NCI-H2196 treated with DMSO at 0.1 percent for 48 hours (cell line): ENCODE measurements at regions not wholly inside any gene's neighbourhood (a gene's known extent, or its start where the extent isn't known, plus 50 kb on each side); places are given as distances from the start of the nearest gene placed in this dataset.
A peak's percentile ranks its signal among the peaks of the same experiment; 100 is the strongest.

Source experiments
- DNase-seq: peaks from one replicate; lab custom pipeline; 2025; ENCODE audit not compliant: unreplicated experiment; lab: John Stamatoyannopoulos, UW

DNA sequence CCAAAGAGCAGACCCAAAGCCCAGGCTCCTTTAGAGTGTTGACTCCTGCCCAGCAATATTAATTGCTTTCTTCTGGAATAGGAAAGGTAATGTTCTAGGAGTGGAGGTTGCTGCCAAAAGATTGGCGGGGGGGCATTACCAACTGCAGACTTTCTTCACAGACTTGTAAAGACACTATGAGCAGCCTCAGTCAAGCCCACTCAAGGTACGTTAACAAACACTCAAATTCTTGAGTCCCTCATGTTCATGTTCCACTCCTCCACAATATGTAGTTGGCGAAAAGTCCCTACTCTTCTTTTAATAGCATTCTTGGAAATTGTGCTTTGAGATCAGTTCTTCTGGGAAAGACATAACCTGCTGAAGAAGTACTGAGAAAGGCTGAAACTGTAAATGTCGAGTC, 409.2 kb upstream of the KIF2A start:
- DNase-seq = no peak

- no peak for DNase-seq
These were observed 408.8 kb upstream of the KIF2A start for GRCh38 chr5:61897251-61897650.

- no peak for DNase-seq
These were observed 404.0 kb upstream of the KIF2A start for GRCh38 chr5:61901997-61902396.

GRCh38 chr5:61904730-61905129, 401.3 kb upstream of the KIF2A start:
- DNase-seq = no peak

- DNase-seq = no peak
These were observed 400.4 kb upstream of the KIF2A start for GRCh38 chr5:61905613-61906012.

DNA sequence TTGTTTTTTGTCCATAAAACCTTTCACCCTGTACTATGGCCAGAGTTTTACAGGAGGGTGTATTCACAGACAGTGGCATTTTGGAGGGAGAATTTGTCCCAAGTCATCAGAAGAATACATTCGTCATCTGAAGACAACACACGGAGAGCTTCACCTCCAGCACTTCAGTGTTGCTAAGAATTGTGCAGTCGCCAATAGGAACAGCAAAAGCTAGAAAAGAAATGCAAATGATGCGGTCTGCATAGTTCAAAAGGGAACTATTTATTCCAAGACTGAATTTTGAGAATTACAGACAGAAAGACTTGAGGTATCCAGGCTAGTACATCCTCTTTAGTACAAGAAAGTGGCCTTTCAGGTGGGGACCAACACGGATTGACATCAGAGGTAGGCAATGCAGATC, 399.2 kb upstream of the KIF2A start:
- DNase-seq = no peak

DNA sequence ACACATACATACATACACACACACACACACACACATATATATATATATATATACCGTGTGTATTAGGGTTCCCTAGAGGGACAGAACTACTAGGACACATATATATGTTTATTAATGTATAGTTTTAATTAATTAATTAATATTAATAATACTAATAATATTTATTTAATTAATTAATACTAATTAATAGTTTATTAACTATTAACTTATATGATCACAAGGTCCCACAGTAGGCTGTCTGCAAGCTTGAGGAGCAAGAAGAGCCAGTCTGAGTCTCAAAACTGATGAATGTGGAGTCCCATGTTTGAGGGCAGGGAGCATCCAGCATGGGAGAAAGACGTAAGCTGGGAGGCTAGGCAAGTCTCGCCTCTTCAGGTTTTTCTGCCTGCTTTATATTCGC, 398.0 kb upstream of the KIF2A start:
- DNase-seq = no peak

- DNase-seq = no peak
These were observed 395.2 kb upstream of the KIF2A start for GRCh38 chr5:61910771-61911170.

GRCh38 chr5:61912559-61912958, 393.4 kb upstream of the KIF2A start:
- no peak for DNase-seq

GRCh38 chr5:61915646-61916045, 390.4 kb upstream of the KIF2A start:
- DNase-seq = no peak

DNA sequence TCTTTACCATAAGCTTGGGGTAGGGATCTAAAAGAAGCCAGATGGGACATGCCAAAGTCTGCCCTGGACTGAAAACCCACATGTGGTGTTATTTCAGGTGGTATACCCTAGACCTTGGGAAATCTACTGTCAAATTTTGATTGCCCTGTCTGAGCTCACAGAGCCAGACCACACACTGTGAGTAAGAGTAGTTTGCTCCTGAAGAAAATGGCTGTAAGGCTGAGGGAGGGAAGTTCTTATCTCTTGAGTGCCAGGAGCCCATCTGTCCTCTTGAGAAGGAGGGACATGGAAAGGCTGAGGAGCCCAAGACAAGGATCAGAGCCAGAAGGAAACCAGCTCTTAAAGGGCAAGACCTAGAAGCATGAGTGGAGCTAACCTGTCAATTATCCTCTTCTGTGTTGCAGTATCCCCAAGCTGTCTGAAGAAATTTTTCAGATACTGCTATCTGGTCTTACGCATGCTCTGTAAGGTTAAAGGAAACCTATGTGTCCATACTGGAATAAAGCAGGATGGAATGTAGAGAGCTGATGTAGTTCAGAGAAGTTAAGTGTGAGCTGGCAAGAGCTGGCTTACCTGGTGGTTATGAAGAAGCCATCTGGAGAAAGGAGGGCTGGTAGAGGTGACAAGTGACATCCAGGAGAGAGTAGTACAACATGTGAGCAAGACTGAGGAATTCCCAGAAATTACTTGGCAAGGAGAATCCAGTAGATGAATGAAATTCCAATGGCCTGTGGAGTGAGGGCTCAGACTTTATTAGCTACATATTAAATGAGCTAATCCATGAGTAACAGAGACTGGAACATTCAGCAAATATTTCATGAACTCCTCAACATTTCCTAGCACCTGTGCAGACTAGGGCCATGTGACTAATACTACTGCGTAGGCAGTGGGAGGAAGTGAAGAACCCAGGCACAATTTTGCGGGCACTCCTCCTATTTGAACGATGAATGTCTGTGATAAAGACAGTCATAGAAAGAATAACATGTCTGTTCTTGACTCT, 389.1 kb upstream of the KIF2A start:
- DNase-seq = no peak

DNA sequence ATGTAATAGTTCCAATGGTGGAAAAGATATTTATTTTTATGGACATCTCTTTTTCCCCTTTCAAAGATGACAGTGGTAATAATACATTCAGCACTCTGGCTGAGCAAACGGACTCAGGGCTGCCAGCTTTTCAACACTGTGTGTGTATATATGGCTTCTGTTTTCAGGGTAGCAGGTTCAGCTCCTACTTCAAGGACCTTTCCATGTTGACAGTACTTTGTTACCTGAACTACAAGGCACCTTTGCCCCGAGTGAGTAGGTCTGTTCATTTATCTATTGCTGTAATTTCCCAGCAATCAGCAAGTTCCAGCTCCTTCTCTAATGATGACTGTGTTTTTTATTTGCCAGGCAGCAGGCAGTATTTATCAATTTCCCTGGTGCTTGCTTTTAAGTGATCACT, 387.4 kb upstream of the KIF2A start:
- DNase-seq = no peak

- peak; percentile 17 for DNase-seq
These were observed 386.1 kb upstream of the KIF2A start for GRCh38 chr5:61919920-61920319.

- DNase-seq = no peak
These were observed 381.8 kb upstream of the KIF2A start for GRCh38 chr5:61924251-61924650.

DNA sequence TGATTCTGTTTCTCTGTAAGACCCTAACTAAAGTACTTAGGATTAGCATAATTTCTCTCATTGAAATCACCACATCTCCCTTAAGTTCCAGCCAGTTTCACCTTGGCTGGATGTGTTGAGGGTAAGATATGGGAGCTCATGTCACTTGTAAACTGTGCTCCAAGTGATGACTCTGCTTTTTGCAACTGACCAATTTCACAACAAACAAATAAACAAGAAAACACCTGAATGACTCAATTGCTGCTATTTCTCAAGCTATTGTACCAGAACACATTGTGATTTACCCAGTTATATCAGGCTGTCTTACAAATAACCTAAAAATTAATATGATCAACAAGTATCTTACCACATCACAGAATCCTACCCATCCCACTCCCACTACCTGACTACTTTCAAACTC, 379.1 kb upstream of the KIF2A start:
- no peak for DNase-seq

- DNase-seq = no peak
These were observed 374.8 kb upstream of the KIF2A start for GRCh38 chr5:61931236-61931635.

DNA sequence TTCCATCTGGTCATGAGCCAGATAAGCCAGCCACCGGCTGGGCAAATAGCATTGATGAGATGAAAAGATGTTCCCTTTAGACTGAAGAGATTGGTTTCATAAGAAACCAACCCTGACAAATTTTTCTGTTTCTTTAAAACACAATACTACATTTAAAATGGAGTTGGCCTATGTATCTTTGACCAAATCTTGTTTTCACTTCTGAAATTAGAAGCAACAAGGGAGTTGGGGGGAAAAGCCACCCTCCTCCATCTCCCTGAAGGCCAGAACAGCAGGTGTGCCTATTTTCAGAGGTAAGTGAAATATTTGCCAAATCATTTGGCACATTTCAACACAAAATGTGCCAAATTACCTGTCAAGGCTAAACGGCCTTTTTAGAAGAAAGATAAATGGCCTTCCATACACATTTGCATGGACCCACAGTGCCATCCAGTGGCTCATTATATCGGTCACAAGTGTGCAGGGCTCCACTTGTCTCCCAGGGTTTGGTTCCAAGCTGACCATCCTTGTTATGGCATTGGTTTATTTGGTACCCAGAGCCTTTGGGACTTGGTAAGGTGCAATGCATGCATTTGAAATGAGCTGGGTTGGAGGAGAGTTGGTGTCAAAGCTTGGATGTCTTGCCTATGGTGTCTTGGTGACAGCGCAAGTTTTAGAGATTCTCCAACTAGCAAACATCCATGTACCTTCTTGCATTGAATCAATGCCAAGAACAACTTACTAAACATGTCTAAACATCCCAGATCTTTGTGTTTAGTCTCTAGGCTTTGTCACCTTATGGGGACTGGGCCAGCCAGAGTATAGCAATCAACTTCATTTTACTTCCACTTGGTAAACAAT, 372.0 kb upstream of the KIF2A start:
- DNase-seq = peak; percentile 3

DNA sequence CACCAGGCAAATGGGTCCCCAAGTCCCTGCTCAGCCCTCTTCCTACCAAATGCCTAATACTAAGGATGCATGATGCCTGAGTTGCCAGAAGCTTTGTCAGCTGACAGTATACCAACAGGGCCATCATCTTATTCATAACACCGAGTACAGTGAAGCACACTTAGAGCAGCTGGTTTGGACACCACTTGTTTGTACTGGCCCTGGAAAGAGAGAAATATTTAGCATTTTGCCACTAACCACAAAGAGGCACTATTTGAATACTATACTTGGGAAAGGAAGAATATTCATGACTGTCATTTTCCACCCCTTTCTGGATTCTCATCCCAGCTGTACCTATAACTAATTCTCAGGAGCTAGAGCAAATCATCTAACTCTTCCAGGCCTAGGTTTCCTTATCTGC, 364.4 kb upstream of the KIF2A start:
- DNase-seq = no peak

- no peak for DNase-seq
These were observed 363.4 kb upstream of the KIF2A start for GRCh38 chr5:61942462-61943049.

GRCh38 chr5:61943713-61944112, 362.3 kb upstream of the KIF2A start:
- DNase-seq = no peak

- no peak for DNase-seq
These were observed 357.9 kb upstream of the KIF2A start for GRCh38 chr5:61948151-61948550.
